ENCODE measurements at regions not wholly inside any gene's neighbourhood (a gene's known extent, or its start where the extent isn't known, plus 50 kb on each side); places are given as distances from the start of the nearest gene placed in this dataset.

GRCh38 chr2:41907141-41907540, 140.7 kb upstream of the PKDCC start:
- TF ChIP-seq, protein P1, sequence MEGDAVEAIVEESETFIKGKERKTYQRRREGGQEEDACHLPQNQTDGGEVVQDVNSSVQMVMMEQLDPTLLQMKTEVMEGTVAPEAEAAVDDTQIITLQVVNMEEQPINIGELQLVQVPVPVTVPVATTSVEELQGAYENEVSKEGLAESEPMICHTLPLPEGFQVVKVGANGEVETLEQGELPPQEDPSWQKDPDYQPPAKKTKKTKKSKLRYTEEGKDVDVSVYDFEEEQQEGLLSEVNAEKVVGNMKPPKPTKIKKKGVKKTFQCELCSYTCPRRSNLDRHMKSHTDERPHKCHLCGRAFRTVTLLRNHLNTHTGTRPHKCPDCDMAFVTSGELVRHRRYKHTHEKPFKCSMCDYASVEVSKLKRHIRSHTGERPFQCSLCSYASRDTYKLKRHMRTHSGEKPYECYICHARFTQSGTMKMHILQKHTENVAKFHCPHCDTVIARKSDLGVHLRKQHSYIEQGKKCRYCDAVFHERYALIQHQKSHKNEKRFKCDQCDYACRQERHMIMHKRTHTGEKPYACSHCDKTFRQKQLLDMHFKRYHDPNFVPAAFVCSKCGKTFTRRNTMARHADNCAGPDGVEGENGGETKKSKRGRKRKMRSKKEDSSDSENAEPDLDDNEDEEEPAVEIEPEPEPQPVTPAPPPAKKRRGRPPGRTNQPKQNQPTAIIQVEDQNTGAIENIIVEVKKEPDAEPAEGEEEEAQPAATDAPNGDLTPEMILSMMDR (conservative IDR thresholded peaks at IDR 0.05; ENCODE audit: low read depth, low read length), result no peak
- TF ChIP-seq EZH2 (IDR thresholded peaks at IDR 0.05; ENCODE audit: borderline replicate concordance, low read depth, low read length, poor library complexity, severe bottlenecking), result no peak

Measured in A673 (cell line).